Hepatocyte (in vitro differentiated cells): ENCODE measurements at regions not wholly inside any gene's neighbourhood (a gene's known extent, or its start where the extent isn't known, plus 50 kb on each side); places are given as distances from the start of the nearest gene placed in this dataset.

Source experiments
- CTCF ChIP-seq: fragments of 200-600 bp; sonication (generic); IDR thresholded peaks from 2 replicates; pipeline ENCODE4 v1.5.1; 2016; ENCODE audit warnings: antibody characterized with exemption, mild to moderate bottlenecking; ENCODE audit not compliant: poor library complexity
- EZH2 ChIP-seq: fragments of 200-600 bp; sonication (generic); IDR thresholded peaks from 2 replicates; pipeline ENCODE4 v1.6.1; 2016; ENCODE audit warnings: antibody characterized with exemption, mild to moderate bottlenecking, borderline replicate concordance

- TF ChIP-seq CTCF (no peak), EZH2 (no peak)
These were observed 975.7 kb downstream of the TTLL7 start for GRCh38 chr1:83023212-83023611.
